ENCODE measurements at regions not wholly inside any gene's neighbourhood (a gene's known extent, or its start where the extent isn't known, plus 50 kb on each side); places are given as distances from the start of the nearest gene placed in this dataset.
"Not testable (repeated sequence)": the region's sequence is repeated elsewhere in the genome, so short reads cannot be mapped to it uniquely, and the experiment has no call there.

DNA sequence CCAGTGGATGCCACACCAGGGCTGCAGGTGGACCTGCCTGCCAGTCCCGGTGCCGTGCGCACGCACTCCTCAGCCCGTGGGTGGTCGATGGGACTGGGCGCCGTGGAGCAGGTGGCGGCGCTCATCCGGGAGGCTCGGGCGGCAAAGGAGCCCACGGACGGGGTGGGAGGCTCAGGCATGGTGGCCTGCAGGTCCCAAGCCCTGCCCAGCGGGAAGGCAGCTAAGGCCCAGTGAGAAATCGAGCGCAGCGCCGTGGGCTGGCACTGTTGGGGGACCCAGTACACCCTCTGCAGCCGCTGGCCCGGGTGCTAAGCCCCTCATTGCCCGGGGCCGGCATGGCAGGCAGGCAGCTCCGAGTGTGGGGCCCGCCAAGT is 1171.8 kb upstream of the B3GALT2 start:
- DNase-seq: no peak

- DNase-seq: not testable (repeated sequence)
These were observed 1171.3 kb upstream of the B3GALT2 start for GRCh38 chr1:194357573-194358207.

GRCh38 chr1:194355488-194356106 is 1169.2 kb upstream of the B3GALT2 start:
- DNase-seq: no peak

GRCh38 chr1:194353121-194353520 is 1166.7 kb upstream of the B3GALT2 start:
- DNase-seq: no peak

DNA sequence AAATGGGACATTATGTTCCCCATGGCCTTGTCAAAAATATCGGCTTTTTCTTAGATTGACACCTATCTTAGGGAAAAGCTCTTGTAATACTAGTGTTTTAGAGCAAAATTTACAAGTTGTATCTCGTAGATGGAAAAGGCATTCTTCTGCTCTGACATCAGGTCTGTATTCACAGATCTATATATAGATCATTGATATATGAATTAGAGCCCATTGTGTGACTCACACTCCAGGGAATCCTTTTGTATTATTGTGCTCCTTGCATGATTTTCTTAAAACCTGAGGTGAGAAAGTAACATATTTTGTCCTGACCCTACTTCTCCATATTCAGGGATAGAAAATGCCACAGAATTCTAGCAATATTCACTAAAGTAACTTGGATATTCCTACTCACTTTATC is 1160.8 kb upstream of the B3GALT2 start:
- DNase-seq: no peak

DNA sequence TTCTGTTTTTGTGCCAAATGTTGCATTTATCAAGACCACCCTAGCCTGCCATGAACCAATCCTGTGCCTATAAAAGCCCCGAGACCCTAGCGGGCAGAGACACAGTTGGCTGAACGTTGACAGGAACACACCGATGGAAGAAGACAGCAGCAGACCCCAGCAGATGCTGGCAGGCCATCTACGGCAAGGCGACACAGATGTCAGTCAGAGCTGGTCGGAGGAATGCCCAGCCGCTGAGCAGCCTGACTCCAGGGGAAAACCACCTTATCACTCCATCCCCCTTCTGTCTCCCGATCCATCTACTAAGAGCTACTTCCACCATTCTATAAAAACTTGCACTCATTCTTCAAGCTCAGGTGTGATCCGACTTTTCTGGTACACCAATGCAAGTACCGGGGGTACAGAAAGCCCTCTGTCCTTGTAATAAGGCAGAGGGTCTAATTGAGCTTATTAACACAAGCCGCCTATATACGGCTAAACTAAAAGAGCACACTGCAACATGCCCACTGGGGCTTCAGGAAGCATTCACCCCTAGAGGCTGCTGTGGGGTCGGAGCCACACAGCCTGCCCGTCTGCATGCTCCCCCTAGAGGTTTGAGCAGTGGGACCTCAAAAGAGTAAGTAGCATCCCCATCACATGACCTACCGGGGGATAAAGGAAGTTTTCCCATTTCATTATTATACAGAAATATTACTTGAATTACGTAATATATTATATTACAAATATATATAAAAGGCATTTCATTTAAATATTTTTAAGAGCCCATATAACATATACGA is 1156.3 kb upstream of the B3GALT2 start:
- no peak for DNase-seq

DNA sequence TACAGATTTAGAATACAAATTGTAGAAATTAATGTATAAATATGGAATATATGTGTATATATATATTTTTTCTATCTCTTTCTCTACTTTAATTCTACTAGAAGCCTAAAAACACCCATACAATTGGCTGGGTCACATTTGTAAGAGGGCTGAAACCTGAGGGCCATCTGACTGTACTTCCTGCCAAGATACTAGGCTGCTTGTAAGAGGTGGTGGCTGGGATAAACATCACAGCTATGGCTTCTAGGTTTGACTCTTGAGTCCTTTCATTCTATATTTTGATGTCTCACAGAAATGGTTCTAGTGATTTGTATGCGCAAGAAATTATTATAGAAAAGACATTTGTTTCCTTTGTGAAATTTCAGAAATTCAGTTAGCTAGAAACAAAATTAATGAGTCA is 1155.2 kb upstream of the B3GALT2 start:
- no peak for DNase-seq

DNA sequence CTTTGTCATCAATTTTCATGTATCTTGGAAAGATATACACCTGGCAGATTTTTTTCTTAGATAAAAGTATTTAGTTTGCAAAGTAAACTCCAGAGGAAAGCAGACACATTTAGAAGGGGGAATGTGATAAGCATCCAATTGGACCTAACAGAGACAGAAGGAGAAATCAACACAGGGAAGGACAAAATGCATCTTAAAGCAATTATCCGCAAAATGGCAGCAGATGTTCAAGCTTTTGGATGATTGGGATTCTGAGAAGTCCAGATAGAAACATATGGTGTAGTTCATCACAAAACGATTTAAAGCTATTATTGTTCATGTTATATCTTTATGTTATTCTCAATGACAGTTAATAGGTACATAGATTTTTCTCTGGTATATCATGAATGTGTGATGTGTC is 1153.1 kb upstream of the B3GALT2 start:
- DNase-seq: no peak

GRCh38 chr1:194338241-194338948 is 1152.0 kb upstream of the B3GALT2 start:
- DNase-seq: no peak

DNA sequence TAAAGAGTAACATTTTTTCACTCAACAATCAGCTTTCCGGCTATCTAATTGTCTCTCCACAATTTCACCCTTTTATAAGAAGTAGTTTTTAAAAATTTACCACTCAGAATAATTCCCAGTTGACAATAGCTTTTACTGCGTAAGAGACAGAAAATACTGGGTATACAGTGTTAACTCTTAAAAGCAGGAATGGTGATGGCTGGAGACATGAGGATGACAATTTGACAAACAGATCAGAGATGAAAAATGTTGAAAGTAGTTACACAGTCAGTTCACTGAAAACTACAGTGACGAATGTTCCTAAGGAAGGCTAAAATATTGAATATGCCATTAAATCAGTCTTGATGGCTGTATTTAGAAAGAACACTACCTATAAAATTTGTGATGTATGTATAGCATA is 1146.8 kb upstream of the B3GALT2 start:
- no peak for DNase-seq

DNA sequence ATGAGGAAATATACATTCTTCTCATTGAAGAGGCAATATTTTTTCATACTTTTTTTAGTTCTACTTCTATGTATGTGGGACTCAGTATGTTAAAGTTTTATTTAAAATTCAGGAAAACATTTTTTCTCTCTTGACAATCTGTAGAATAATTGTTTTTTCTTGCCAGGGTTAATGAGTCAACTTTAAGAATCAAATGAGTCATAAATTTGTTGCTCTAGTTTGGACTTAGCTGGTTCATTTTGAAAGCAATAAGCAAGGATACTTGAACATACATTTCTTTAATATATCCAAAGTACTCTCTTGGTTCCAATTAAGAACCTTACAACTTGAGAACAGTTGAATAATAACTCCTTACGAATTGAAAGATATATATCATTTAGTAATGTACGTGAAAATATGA is 1145.3 kb upstream of the B3GALT2 start:
- no peak for DNase-seq

GRCh38 chr1:194322751-194323150 is 1136.3 kb upstream of the B3GALT2 start:
- DNase-seq: no peak

DNA sequence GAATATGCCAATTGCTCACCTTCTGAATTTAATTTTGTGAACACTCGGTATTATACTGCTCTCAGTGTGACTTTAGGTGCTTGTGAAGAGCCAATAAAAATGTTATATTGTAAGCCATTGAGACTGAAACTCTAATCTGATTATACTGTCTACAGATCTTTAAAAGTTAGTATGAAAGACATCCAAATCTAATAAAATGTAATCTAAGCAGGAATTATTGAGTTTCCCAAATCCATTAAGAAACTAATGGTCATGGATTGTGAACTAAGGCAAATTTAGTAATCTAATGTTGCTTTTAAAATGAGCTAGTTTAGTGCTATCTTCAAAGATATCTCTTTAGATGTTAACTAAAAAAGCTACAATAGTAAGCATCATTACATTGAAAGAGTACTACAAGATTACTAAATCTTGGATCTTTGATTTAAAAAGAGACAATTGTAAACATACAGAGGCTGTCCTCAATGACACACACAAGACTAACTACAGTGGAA is 1132.4 kb upstream of the B3GALT2 start:
- DNase-seq: no peak

GRCh38 chr1:194309697-194310096 is 1123.3 kb upstream of the B3GALT2 start:
- DNase-seq: no peak

DNA sequence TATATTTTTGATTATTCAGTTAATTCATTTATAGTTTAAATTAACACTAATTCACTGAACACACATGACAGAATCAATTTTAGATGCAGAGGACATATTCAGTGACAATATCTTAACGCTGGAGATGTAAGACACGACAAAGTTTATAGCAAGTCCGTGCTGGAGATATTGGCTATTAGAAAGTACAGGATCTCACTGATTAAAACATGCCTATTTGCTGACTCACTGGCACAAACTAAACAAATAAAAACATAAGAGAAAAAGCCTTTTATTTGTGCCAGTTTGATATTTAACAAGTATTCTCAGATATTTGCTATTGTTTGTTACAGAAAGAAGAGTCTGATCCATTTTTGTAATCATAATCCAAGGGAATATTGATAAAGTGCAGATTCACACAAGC is 1122.9 kb upstream of the B3GALT2 start:
- DNase-seq: no peak

DNA sequence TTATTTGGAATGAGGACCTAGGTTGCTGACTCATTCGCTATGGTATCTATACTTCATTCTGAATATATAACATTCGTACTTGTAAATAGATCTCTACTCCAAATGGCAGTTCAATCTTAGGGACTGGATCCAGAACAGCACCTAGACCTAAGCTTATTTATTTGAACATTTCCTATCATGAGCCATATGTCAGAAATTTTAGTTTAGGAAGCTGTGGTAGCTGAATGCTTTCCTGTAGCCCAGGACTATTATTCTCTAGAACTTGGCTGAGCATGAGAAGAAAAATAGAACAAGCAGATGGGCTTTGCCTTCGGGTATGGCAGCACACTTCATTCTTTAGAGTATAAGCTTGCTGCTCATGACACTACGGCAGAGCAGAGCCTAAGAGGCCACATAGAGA is 1114.4 kb upstream of the B3GALT2 start:
- no peak for DNase-seq

DNA sequence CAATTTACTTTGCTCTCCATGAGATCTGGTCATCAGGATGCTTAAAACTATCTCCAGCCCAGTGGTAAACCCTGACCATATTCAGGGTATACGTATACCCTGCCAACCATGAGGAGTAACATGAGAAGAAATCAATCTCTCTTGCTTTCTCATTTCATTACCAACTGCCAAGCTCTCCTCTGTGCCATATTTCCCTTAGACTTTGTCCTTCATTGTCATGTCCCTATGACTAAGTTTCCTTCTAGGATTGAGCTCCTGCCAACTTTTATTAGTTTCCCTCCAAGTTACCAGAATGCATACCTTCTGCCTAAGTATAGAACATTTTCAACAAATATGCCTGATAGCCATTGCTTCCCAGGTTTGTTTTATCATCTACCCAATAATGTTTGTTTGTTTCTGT is 1113.9 kb upstream of the B3GALT2 start:
- no peak for DNase-seq

GRCh38 chr1:194298007-194298598 is 1111.7 kb upstream of the B3GALT2 start:
- peak; percentile 59 for DNase-seq

DNA sequence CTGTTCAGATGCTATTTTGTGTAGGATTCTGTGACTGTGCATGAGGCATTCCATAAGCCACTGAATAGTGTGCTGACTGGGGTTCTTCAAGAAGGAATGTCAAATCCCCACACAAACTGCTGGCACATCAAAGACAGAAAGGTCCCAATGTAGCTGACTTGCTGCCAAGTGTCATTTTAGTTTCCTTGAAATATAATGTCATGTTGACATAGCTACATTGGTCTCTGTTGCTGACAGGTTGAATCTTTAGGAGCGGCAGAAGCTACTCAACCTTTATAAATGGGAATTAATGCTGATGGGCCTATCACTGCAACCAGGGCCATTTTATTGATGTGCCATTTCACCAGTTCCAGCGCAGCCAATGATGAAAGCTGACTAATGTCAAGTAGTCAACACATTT is 1110.7 kb upstream of the B3GALT2 start:
- DNase-seq: no peak

DNA sequence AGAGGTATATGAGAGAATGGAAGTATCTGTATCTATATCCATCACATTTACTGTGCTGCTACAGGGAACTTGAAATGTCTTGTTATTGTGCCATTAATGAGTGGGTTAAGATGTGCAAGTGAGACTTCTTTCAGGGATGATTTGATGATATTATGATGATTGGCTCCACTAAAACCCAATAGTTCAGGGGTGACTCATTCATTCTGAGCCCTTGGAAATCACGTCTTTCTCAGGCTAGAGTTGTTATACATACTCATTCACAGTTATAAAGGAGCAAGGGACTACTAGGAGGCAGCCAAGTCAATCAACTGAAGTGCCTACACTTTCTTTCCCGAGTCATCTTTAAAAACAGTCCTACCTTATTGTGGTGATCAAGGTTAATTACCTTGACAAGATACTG is 1109.8 kb upstream of the B3GALT2 start:
- DNase-seq: no peak

DNA sequence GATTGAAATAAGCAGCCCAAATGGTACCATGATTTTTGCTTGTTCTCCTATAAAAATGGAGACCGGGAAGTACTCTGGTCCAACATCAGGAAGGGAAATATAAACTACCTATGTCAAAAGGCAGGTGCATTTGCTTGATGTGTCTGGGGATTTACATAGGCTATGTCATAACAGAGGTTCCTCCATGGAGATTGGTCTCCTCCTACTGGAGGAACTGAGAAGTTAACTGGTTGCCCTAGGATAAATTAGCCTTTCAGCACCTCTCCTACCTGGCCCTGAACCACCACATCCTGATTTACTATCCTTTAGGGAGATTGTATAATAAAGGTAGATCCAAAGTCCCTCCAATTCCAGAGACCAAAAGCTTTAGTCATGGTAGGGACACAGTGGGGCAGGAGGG is 1109.3 kb upstream of the B3GALT2 start:
- no peak for DNase-seq

DNA sequence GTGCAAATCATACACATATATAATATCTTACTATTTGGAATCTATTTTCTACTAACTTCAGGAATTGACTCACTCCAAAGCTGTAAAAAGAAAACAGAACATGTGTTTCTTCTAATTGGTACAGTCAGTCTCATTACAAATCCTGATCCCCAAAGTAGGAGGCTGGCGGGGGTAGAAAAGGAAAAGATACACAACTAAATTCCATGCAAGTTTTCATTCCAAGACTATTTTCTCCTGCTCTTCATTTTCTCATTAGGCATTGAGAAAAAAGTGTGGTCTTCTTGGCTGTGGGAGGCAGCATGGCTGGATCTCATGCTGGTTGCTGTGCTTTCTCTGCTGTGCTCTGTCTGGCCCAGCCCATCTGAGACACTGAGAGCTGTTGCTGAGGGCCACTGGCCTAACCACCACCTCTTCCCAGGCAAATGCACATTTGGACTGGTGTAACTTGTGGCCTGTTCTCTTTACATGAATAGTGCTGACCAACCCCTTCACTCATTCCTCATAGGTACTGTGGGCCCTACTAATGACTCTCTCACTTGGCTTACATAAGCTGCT is 1107.5 kb upstream of the B3GALT2 start:
- no peak for DNase-seq

GRCh38 chr1:194292966-194293365 is 1106.6 kb upstream of the B3GALT2 start:
- DNase-seq: no peak
